Spleen (tissue), 11 donors: ENCODE measurements at regions not wholly inside any gene's neighbourhood (a gene's known extent, or its start where the extent isn't known, plus 50 kb on each side); places are given as distances from the start of the nearest gene placed in this dataset.

Experiments
- DNase-seq: peaks from one replicate; pipeline ENCODE4 v3.0.0-alpha.2; 2020
- H3K27ac ChIP-seq, 8 donors: fragments of 200-600 bp; sonication (generic) in 7 of 8; 1 replicate in 4 of 8; 2 replicates in 4 of 8; pipeline versions ENCODE4 v1.5.0 to v1.8.0; 2016 to 2021; ENCODE audit warnings: inconsistent platforms in 4 of 8, mild to moderate bottlenecking in 4 of 8, moderate library complexity in 1 of 8
- H3K27me3 ChIP-seq, 7 donors: fragments of 200-600 bp; sonication (generic) in 6 of 7; replicated peaks in 1 of 7; 1 replicate in 4 of 7; 2 replicates in 3 of 7; pipeline versions ENCODE4 v1.5.0 to v1.8.0; 2016 to 2021; ENCODE audit warnings: inconsistent platforms in 3 of 7, mild to moderate bottlenecking in 1 of 7
- H3K36me3 ChIP-seq, 6 donors: fragments of 200-600 bp; sonication (generic) in 5 of 6; 1 replicate in 4 of 6; 2 replicates in 2 of 6; pipeline versions ENCODE4 v1.5.0 to v1.8.0; 2016 to 2021; ENCODE audit warnings: inconsistent platforms in 2 of 6
- H3K4me1 ChIP-seq, 6 donors: fragments of 200-600 bp; sonication (generic) in 5 of 6; 1 replicate in 3 of 6; 2 replicates in 3 of 6; pipeline versions ENCODE4 v1.5.0 to v1.8.0; 2016 to 2021; ENCODE audit warnings: inconsistent platforms in 3 of 6
- H3K4me3 ChIP-seq, 8 donors: fragments of 200-600 bp; sonication (generic) in 7 of 8; 1 replicate in 4 of 8; 2 replicates in 4 of 8; pipeline versions ENCODE4 v1.5.0 to v1.8.0; 2016 to 2021; ENCODE audit warnings: inconsistent platforms in 4 of 8, mild to moderate bottlenecking in 4 of 8, moderate library complexity in 2 of 8
- H3K9me3 ChIP-seq, 8 donors: fragments of 200-600 bp; sonication (generic) in 7 of 8; 1 replicate in 4 of 8; 2 replicates in 4 of 8; pipeline versions ENCODE4 v1.5.0 to v1.8.0; 2016 to 2021; ENCODE audit warnings: inconsistent platforms in 4 of 8
- CTCF ChIP-seq, 11 experiments: fragments of 200-600 bp in 7 of 11; fragments of 450-650 bp in 4 of 11; sonication (generic) in 4 of 11; IDR thresholded peaks in 8 of 11; conservative IDR thresholded peaks in 3 of 11; 1 replicate in 7 of 11; 2 replicates in 4 of 11; pipeline versions ENCODE4 v1.4.0 to v1.8.0; 2016 to 2021; ENCODE audit warnings: antibody characterized with exemption in 11 of 11, inconsistent platforms in 4 of 11, mild to moderate bottlenecking in 1 of 11
- POLR2A ChIP-seq, 3 donors: fragments of 450-650 bp; IDR thresholded peaks; one replicate each; pipeline ENCODE4 v1.5.1; 2017; ENCODE audit warnings: antibody characterized with exemption in 3 of 3, mild to moderate bottlenecking in 1 of 3
- POLR2AphosphoS5 ChIP-seq, 3 donors: sonication (generic); formaldehyde crosslinking; IDR thresholded peaks; one replicate each; pipeline ENCODE4 v1.5.1; 2017; ENCODE audit warnings: antibody characterized with exemption in 3 of 3
- WGBS, 5 donors: extraction: QIAGEN DNeasy Blood & Tissue Kit in 3 of 5; methylation state at CpG; one replicate each; pipeline versions ENCODE4 v1.1.5 to v1.1.7; 2013 to 2018; 5-methylcytosine and 5-hydroxymethylcytosine counted together
- intact Hi-C: fragments of 100-400 bp; cut with DNase I; formaldehyde crosslinking; loops from one replicate; pipeline ENCODE4 v1.15.0; 2023; ENCODE audit warnings: low total_unique reads
- donor health status: healthy with polysubstance abuse.
- donor health status: DM: no; HTN: no; CAD: no; lungs with moderate emphysema.
- donor health status: DM: no; HTN: no; CAD: no.
- donor health status: Bipolar disorder and iron deficiency.
- donor health status: healthy.
- donor health status: DM: no; HTN: no; CAD: no.
- donor health status: DM: yes; HTN: yes; CAD: no.

- Histone ChIP-seq H3K9me3 (no peaks in the 10 kb centered on the region), H3K36me3 (no peaks in the 10 kb centered on the region), H3K27ac (no peak overlapping the region), H3K27me3 (peaks cover 0 to 17% (median 0%) of the 10 kb centered on the region in 7 donors), H3K4me3 (no peak overlapping the region), H3K4me1 (peaks cover 0 to 8% (median 3%) of the 10 kb centered on the region in 6 donors)
- no peak for DNase-seq
- TF ChIP-seq POLR2AphosphoS5 (IDR thresholded peaks at IDR 0.05) = no peak
- no peak for TF ChIP-seq POLR2A (IDR thresholded peaks at IDR 0.05)
- no peak for TF ChIP-seq CTCF (IDR thresholded peaks at IDR 0.05 in 8 of 11, conservative IDR thresholded peaks at IDR 0.05 in 3 of 11)
- 50 to 62% (median 58%) methylated on average over 3 of the region's 3 CpGs for WGBS, 5 donors
- intact Hi-C loops = no loop called here
Observed at GRCh38 chr10:64093304-64093703, 572.1 kb downstream of the REEP3 start.

- no peaks in the 10 kb centered on the region for H3K36me3 ChIP-seq
- H3K4me3 ChIP-seq = no peak overlapping the region
- 76 to 91% (median 87%) methylated on average over 3 of the region's 3 CpGs for WGBS, 5 donors
- H3K9me3 ChIP-seq = no peaks in the 10 kb centered on the region
- H3K4me1 ChIP-seq = peaks cover 0 to 8% (median 3%) of the 10 kb centered on the region in 6 donors
- intact Hi-C loops = no loop called here
- no peak for DNase-seq
- peaks cover 0 to 17% (median 0%) of the 10 kb centered on the region in 7 donors for H3K27me3 ChIP-seq
- TF ChIP-seq POLR2AphosphoS5 (IDR thresholded peaks at IDR 0.05) (no peak), CTCF (IDR thresholded peaks at IDR 0.05 in 8 of 11, conservative IDR thresholded peaks at IDR 0.05 in 3 of 11) (no peak), POLR2A (IDR thresholded peaks at IDR 0.05) (no peak)
- H3K27ac ChIP-seq = no peak overlapping the region
Observed at GRCh38 chr10:64093946-64094535, 572.8 kb downstream of the REEP3 start.

- WGBS, 5 donors = 74 to 92% (median 89%) methylated on average over 4 of the region's 4 CpGs
- intact Hi-C loops = no loop called here
- TF ChIP-seq POLR2AphosphoS5 (IDR thresholded peaks at IDR 0.05) (no peak), POLR2A (IDR thresholded peaks at IDR 0.05) (no peak), CTCF (IDR thresholded peaks at IDR 0.05 in 8 of 11, conservative IDR thresholded peaks at IDR 0.05 in 3 of 11) (no peak)
- peaks cover 0 to 17% (median 0%) of the 10 kb centered on the region in 7 donors for H3K27me3 ChIP-seq
- DNase-seq = no peak
- no peak overlapping the region for H3K27ac ChIP-seq
- H3K36me3 ChIP-seq = no peaks in the 10 kb centered on the region
- H3K4me3 ChIP-seq = no peak overlapping the region
- H3K9me3 ChIP-seq = no peaks in the 10 kb centered on the region
- no peaks in the 10 kb centered on the region for H3K4me1 ChIP-seq
Observed at GRCh38 chr10:64096941-64097340, 575.7 kb downstream of the REEP3 start.

- no peak overlapping the region for H3K27ac ChIP-seq
- 80 to 90% (median 83%) methylated on average over 9 of the region's 9 CpGs for WGBS, 5 donors
- no peaks in the 10 kb centered on the region for H3K36me3 ChIP-seq
- H3K27me3 ChIP-seq = peaks cover 0 to 13% (median 0%) of the 10 kb centered on the region in 7 donors
- intact Hi-C loops = no loop called here
- no peak for DNase-seq
- H3K4me3 ChIP-seq = no peak overlapping the region
- TF ChIP-seq POLR2AphosphoS5 (IDR thresholded peaks at IDR 0.05) (no peak), CTCF (IDR thresholded peaks at IDR 0.05 in 8 of 11, conservative IDR thresholded peaks at IDR 0.05 in 3 of 11) (no peak), POLR2A (IDR thresholded peaks at IDR 0.05) (no peak)
- no peaks in the 10 kb centered on the region for H3K9me3 ChIP-seq
- H3K4me1 ChIP-seq = no peaks in the 10 kb centered on the region
Observed at GRCh38 chr10:64097391-64098122, 576.4 kb downstream of the REEP3 start.
